ENCODE measurements at regions not wholly inside any gene's neighbourhood (a gene's known extent, or its start where the extent isn't known, plus 50 kb on each side); places are given as distances from the start of the nearest gene placed in this dataset.

GRCh38 chr13:61874970-61875579 is 459.4 kb upstream of the PCDH20 start:
- 92 to 95% methylated on average over 2 of the region's 2 CpGs for WGBS, 2 donors
- TF ChIP-seq POLR2A (IDR thresholded peaks at IDR 0.05) (no peak), CTCF (IDR thresholded peaks at IDR 0.05) (no peak)

GRCh38 chr13:61873717-61874116 is 458.1 kb upstream of the PCDH20 start:
- DNase-seq: no peak
- Histone ChIP-seq H3K9me3 (no peaks in the 10 kb centered on the region), H3K27ac (no peak overlapping the region), H3K36me3 (no peaks in the 10 kb centered on the region), H3K4me3 (replicated peaks in 1 of 3) (no peak overlapping the region), H3K4me1 (no peaks in the 10 kb centered on the region), H3K27me3 (no peaks in the 10 kb centered on the region)
- TF ChIP-seq CTCF (IDR thresholded peaks at IDR 0.05) (no peak), POLR2A (IDR thresholded peaks at IDR 0.05) (no peak)
- intact Hi-C loops (cut with DNase I): no loop called here

More at GRCh38 chr13:61874970-61875579, 459.4 kb upstream of the PCDH20 start:
- Histone ChIP-seq H3K27ac (no peak overlapping the region), H3K4me3 (replicated peaks in 1 of 3) (no peak overlapping the region), H3K4me1 (no peaks in the 10 kb centered on the region), H3K9me3 (no peaks in the 10 kb centered on the region), H3K27me3 (no peaks in the 10 kb centered on the region), H3K36me3 (no peaks in the 10 kb centered on the region)
- intact Hi-C loops (cut with DNase I): no loop called here
- DNase-seq: no peak

- H3K9me3 ChIP-seq: no peaks in the 10 kb centered on the region
- no peak for DNase-seq
- no peaks in the 10 kb centered on the region for H3K27me3 ChIP-seq
- no peaks in the 10 kb centered on the region for H3K36me3 ChIP-seq
- intact Hi-C loops (cut with DNase I): no loop called here
- 78 to 85% methylated on average over 3 of the region's 3 CpGs for WGBS, 2 donors
- no peak overlapping the region for H3K4me3 ChIP-seq (replicated peaks in 1 of 3)
- no peaks in the 10 kb centered on the region for H3K4me1 ChIP-seq
- H3K27ac ChIP-seq: no peak overlapping the region
- TF ChIP-seq CTCF (IDR thresholded peaks at IDR 0.05) (no peak), POLR2A (IDR thresholded peaks at IDR 0.05) (no peak)
Observed at GRCh38 chr13:61857198-61857597, 441.5 kb upstream of the PCDH20 start.

- Histone ChIP-seq H3K27ac (no peak overlapping the region), H3K36me3 (no peaks in the 10 kb centered on the region), H3K9me3 (no peaks in the 10 kb centered on the region), H3K4me3 (replicated peaks in 1 of 3) (no peak overlapping the region), H3K27me3 (no peaks in the 10 kb centered on the region), H3K4me1 (no peaks in the 10 kb centered on the region)
- WGBS, 2 donors: 82 to 85% methylated on average over 5 of the region's 5 CpGs
- intact Hi-C loops (cut with DNase I): no loop called here
- TF ChIP-seq CTCF (IDR thresholded peaks at IDR 0.05) (no peak), POLR2A (IDR thresholded peaks at IDR 0.05) (no peak)
- no peak for DNase-seq
Observed at GRCh38 chr13:61852116-61852619, 436.5 kb upstream of the PCDH20 start.

GRCh38 chr13:61850794-61851193 is 435.1 kb upstream of the PCDH20 start:
- H3K4me1 ChIP-seq: no peaks in the 10 kb centered on the region
- no peaks in the 10 kb centered on the region for H3K27me3 ChIP-seq
- no peak for TF ChIP-seq CTCF (IDR thresholded peaks at IDR 0.05)
- no peak for TF ChIP-seq POLR2A (IDR thresholded peaks at IDR 0.05)
- intact Hi-C loops (cut with DNase I): no loop called here
- no peak overlapping the region for H3K27ac ChIP-seq
- H3K4me3 ChIP-seq (replicated peaks in 1 of 3): no peak overlapping the region
- 83 to 88% methylated on average over 3 of the region's 3 CpGs for WGBS, 2 donors
- no peaks in the 10 kb centered on the region for H3K9me3 ChIP-seq
- H3K36me3 ChIP-seq: no peaks in the 10 kb centered on the region
- no peak for DNase-seq
